ENCODE measurements at regions not wholly inside any gene's neighbourhood (a gene's known extent, or its start where the extent isn't known, plus 50 kb on each side); places are given as distances from the start of the nearest gene placed in this dataset.

- Histone ChIP-seq H3K27ac (ENCODE audit: low read length) (peak overlapping the region; percentile 12), H3K27me3 (ENCODE audit: control insufficient read depth, insufficient read depth) (no peaks in the 10 kb centered on the region), H3K4me3 (ENCODE audit: low read length) (no peak overlapping the region), H3K9me3 (ENCODE audit: control insufficient read depth, low read length) (no peaks in the 10 kb centered on the region), H3K4me1 (ENCODE audit: control insufficient read depth, insufficient read depth, low read length) (peaks cover 2% of the 10 kb centered on the region)
- peak; percentile 64 to 71 for ATAC-seq
- no peak for DNase-seq
- 76% methylated on average over 17 of the region's 17 CpGs for WGBS
- intact Hi-C loops (cut with DNase I): no loop called here
Observed at GRCh38 chr10:124182088-124182541, 88.7 kb upstream of the CHST15 start.

DNA sequence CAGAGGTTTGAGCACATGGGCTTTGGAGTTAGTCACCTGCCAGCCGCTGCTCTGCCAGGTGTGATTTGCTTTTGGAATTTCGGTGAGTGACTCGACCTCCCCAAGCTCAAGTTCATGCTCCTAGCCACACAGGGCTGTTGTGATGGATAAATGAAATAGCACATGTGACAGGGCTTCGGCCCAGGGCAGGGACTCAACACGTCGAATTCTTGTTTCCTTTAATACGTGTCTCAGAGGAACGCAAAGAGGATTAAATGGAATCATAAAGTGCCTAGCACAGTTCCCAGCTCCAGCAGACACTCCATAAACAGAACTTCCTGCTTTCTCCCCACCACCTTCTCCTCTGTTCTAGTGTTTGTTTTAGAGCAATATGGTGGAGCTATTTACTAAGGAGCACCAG, 88.3 kb upstream of the CHST15 start:
- peak overlapping the region; percentile 12 for H3K27ac ChIP-seq (ENCODE audit: low read length)
- WGBS: 88% methylated on average over 8 of the region's 8 CpGs
- no peaks in the 10 kb centered on the region for H3K9me3 ChIP-seq (ENCODE audit: control insufficient read depth, low read length)
- ATAC-seq: no peak
- no peak for DNase-seq
- no peaks in the 10 kb centered on the region for H3K27me3 ChIP-seq (ENCODE audit: control insufficient read depth, insufficient read depth)
- no peak overlapping the region for H3K4me3 ChIP-seq (ENCODE audit: low read length)
- peaks cover 2% of the 10 kb centered on the region for H3K4me1 ChIP-seq (ENCODE audit: control insufficient read depth, insufficient read depth, low read length)
- intact Hi-C loops (cut with DNase I): no loop called here

DNA sequence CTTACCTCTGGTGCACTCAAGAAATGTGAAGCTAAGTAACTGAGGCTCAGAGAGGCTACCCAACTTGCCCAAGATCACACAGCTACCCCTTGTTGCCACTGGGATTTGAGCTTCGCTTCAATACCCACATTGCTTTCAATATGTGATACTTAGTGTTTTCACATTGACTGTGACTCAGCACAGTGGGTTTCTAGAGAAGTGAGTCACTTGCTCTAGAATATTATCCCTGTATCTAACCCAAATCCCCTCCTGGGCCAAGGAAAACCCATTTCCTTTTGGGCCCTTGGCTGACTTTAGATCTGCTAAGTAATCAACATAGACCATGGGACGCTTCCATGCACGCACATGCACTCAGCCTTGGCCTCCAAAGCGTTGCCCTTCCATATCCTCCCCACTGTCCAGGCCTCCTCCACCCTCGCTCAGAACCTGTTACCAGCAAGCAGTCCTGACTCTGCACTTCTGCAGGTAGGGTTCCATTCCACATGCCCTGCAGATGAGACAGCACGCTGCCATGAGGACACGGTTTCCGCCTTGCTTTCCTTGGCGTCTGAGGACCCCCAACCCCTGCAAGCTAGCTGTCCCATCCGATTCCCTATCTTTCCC, 87.7 kb upstream of the CHST15 start:
- H3K27ac ChIP-seq (ENCODE audit: low read length): no peak overlapping the region

DNA sequence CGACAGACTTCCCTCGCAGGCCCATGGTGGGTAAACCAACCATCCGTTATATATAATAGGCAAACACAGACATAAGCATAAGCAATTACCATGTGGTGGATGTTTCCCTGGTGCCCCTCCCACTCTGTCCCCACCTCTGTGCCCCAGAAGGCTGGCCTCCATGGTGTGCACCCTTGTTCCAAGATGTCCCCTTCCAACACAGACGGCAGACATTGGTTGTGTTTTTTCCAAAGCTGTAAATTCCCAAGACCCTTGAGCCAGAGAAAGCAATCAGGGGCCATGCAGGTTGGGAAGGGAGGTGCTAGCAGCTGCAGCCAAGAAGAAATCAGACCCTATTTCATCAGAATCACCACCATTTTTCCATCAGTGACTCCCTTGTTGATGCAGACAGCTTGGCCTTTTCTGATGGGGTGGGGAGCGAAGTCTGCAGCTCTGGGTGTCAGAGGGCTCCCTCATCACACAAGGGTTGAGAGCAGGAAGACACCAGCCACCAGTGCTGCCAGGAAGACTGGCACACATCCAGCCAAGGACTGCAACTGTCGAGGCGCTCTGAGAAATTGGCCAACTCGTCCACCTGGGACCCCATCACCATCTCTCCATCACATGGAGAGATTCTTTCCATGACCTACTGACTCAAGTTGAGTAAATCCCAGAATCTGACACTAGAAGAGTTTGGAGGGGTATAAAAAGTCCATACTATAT, 86.8 kb upstream of the CHST15 start:
- WGBS: 72% methylated on average over 8 of the region's 8 CpGs
- intact Hi-C loops (cut with DNase I): no loop called here
- no peak for ATAC-seq

More for the DNA sequence above, 87.7 kb upstream of the CHST15 start:
- H3K4me3 ChIP-seq (ENCODE audit: low read length): no peak overlapping the region
- H3K9me3 ChIP-seq (ENCODE audit: control insufficient read depth, low read length): no peaks in the 10 kb centered on the region
- WGBS: 94% methylated on average over 10 of the region's 10 CpGs
- ATAC-seq (no peak), DNase-seq (no peak)
- peaks cover 2% of the 10 kb centered on the region for H3K4me1 ChIP-seq (ENCODE audit: control insufficient read depth, insufficient read depth, low read length)
- no peaks in the 10 kb centered on the region for H3K27me3 ChIP-seq (ENCODE audit: control insufficient read depth, insufficient read depth)
- intact Hi-C loops (cut with DNase I): no loop called here

GRCh38 chr10:124179308-124180043, 86.1 kb upstream of the CHST15 start:
- no peaks in the 10 kb centered on the region for H3K9me3 ChIP-seq (ENCODE audit: control insufficient read depth, low read length)
- no peak overlapping the region for H3K27ac ChIP-seq (ENCODE audit: low read length)
- intact Hi-C loops (cut with DNase I): no loop called here
- H3K4me3 ChIP-seq (ENCODE audit: low read length): no peak overlapping the region
- ATAC-seq (no peak), DNase-seq (no peak)
- peaks cover 2% of the 10 kb centered on the region for H3K4me1 ChIP-seq (ENCODE audit: control insufficient read depth, insufficient read depth, low read length)
- WGBS: 93% methylated on average over 3 of the region's 3 CpGs
- H3K27me3 ChIP-seq (ENCODE audit: control insufficient read depth, insufficient read depth): no peaks in the 10 kb centered on the region

More for the DNA sequence above, 86.8 kb upstream of the CHST15 start:
- H3K4me3 ChIP-seq (ENCODE audit: low read length): no peak overlapping the region
- no peaks in the 10 kb centered on the region for H3K9me3 ChIP-seq (ENCODE audit: control insufficient read depth, low read length)
- H3K27me3 ChIP-seq (ENCODE audit: control insufficient read depth, insufficient read depth): no peaks in the 10 kb centered on the region
- H3K27ac ChIP-seq (ENCODE audit: low read length): no peak overlapping the region
- DNase-seq: no peak
- peaks cover 2% of the 10 kb centered on the region for H3K4me1 ChIP-seq (ENCODE audit: control insufficient read depth, insufficient read depth, low read length)

DNA sequence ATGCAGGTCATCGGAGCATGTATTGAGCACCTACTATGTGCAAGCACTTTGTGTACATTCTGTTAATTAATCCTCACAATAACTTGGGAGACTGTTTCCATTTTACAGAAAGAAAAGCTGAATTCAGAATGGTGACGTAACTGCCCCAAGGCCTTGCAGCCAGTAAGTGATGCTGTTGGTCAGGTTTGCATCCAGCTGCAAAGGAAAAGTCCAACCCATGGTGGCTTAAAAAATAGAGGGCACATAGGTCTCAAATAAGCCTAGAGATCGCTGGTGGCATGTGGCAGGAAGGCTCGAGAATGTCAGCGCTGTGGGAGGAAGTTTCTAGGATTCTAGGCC, 83.8 kb upstream of the CHST15 start:
- 86% methylated on average over 5 of the region's 5 CpGs for WGBS
- ATAC-seq: no peak
- no peaks in the 10 kb centered on the region for H3K27me3 ChIP-seq (ENCODE audit: control insufficient read depth, insufficient read depth)

DNA sequence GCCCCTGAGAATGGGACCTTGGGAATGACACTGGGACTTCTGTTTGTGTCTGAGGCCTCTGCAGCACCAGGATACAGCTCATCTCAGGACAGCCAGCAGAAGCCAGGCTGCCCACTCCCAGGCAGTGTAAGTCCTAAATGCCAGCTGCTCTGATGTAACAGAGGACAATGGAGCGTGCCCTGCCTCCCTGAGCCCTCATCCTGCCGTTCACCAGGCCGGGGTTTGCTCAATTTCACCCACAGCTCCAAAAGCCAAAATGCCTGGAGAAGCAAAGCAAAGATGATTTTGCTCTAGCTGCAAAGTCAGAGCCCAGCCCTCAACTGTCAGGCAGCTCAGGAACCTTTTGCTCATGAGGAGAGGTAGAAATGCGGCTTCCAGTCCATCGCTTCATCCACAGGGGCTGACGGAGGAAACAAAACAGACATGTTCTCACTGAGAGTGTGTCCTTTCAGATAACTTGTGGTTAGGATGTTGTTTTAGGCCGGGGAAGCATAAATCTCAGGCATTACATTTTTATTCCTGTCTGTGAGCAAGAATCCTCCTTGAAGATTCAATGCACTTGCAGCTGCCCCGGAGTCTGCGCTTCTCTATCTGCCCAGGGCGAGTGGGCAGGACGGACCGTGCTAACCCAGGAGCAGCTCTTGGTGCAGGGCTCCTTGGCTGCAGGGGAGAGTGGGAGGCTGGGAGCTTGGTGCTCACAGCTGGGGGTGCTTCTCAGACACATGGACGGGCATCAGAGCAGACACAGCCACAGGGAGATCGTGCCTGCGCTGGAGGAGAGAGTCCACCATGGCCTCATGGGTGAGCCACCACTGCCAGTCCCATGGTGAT, 83.2 kb upstream of the CHST15 start:
- Histone ChIP-seq H3K4me3 (ENCODE audit: low read length) (no peak overlapping the region), H3K27ac (ENCODE audit: low read length) (no peak overlapping the region), H3K27me3 (ENCODE audit: control insufficient read depth, insufficient read depth) (no peaks in the 10 kb centered on the region), H3K9me3 (ENCODE audit: control insufficient read depth, low read length) (no peaks in the 10 kb centered on the region), H3K4me1 (ENCODE audit: control insufficient read depth, insufficient read depth, low read length) (no peaks in the 10 kb centered on the region)
- intact Hi-C loops (cut with DNase I): no loop called here
- WGBS: 59% methylated on average over 15 of the region's 15 CpGs
- ATAC-seq: no peak
- no peak for DNase-seq

More for the DNA sequence above, 83.8 kb upstream of the CHST15 start:
- no peak overlapping the region for H3K27ac ChIP-seq (ENCODE audit: low read length)
- intact Hi-C loops (cut with DNase I): no loop called here
- H3K4me3 ChIP-seq (ENCODE audit: low read length): no peak overlapping the region
- DNase-seq: no peak
- H3K4me1 ChIP-seq (ENCODE audit: control insufficient read depth, insufficient read depth, low read length): no peaks in the 10 kb centered on the region
- no peaks in the 10 kb centered on the region for H3K9me3 ChIP-seq (ENCODE audit: control insufficient read depth, low read length)

- intact Hi-C loops (cut with DNase I): no loop called here
- Histone ChIP-seq H3K4me3 (ENCODE audit: low read length) (no peak overlapping the region), H3K27me3 (ENCODE audit: control insufficient read depth, insufficient read depth) (no peaks in the 10 kb centered on the region), H3K4me1 (ENCODE audit: control insufficient read depth, insufficient read depth, low read length) (no peaks in the 10 kb centered on the region), H3K9me3 (ENCODE audit: control insufficient read depth, low read length) (no peaks in the 10 kb centered on the region), H3K27ac (ENCODE audit: low read length) (no peak overlapping the region)
- DNase-seq (no peak), ATAC-seq (no peak)
- WGBS: 88% methylated on average over 10 of the region's 10 CpGs
Observed at GRCh38 chr10:124175701-124176348, 82.4 kb upstream of the CHST15 start.

GRCh38 chr10:124174673-124175645, 81.6 kb upstream of the CHST15 start:
- Histone ChIP-seq H3K27ac (ENCODE audit: low read length) (no peak overlapping the region), H3K27me3 (ENCODE audit: control insufficient read depth, insufficient read depth) (no peaks in the 10 kb centered on the region), H3K9me3 (ENCODE audit: control insufficient read depth, low read length) (no peaks in the 10 kb centered on the region), H3K4me1 (ENCODE audit: control insufficient read depth, insufficient read depth, low read length) (no peaks in the 10 kb centered on the region), H3K4me3 (ENCODE audit: low read length) (no peak overlapping the region)
- ATAC-seq (no peak), DNase-seq (no peak)
- intact Hi-C loops (cut with DNase I): no loop called here
- 93% methylated on average over 10 of the region's 10 CpGs for WGBS
